A549 (cell line): ENCODE measurements at regions not wholly inside any gene's neighbourhood (a gene's known extent, or its start where the extent isn't known, plus 50 kb on each side); places are given as distances from the start of the nearest gene placed in this dataset.

Experiments used
- CBX2 ChIP-seq: fragments of 200-600 bp; sonication (generic); IDR thresholded peaks from 2 replicates; pipeline ENCODE4 v1.6.1; 2016; ENCODE audit warnings: low read depth, mild to moderate bottlenecking, borderline replicate concordance
- CHD4 ChIP-seq: fragments of 200-600 bp; sonication (generic); IDR thresholded peaks from 2 replicates; pipeline ENCODE4 v1.6.1; 2016; ENCODE audit warnings: antibody characterized with exemption, mild to moderate bottlenecking, borderline replicate concordance
- TF ChIP-seq, protein P1 (sequence below): fragments of >200 bp; sonication (Bioruptor Twin); formaldehyde crosslinking; IDR thresholded peaks from 3 replicates; pipeline ENCODE4 v1.5.1; 2016
- TF ChIP-seq, protein P2 (sequence below): fragments of 200-600 bp; sonication (generic); IDR thresholded peaks from 2 replicates; pipeline ENCODE4 v1.6.1; 2016; ENCODE audit warnings: antibody characterized with exemption, mild to moderate bottlenecking, moderate library complexity

DNA sequence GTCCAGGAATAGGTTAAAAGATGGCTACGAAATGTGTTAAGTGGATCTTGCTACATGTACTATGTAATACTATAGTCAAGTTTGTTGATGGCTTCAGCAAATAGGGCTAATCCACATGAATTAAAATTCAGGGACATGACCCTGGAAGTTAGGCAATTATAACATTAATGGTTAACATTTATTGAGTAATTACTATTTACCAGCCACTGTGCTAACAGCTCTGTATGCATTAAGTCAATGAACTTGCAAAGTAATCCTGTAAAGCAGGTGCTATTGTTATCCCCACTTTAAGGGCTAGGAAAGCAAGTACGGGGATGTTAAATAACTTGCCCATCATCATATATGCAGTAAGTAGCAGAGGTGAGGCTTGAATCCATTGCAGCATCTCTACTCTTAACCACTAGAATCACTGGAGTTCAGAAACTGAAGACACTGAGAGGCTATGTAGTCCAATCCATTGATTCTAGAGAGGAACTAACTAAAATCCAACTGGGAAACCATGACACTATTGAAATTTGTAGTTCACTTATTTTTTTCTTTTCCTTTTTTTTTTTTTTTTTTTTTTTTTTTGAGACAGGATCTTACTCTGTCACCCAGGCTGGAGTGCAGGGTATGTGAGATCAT lies 77.5 kb upstream of the SPINK5 start:
- TF ChIP-seq CHD4 (no peak), CBX2 (no peak)
- TF ChIP-seq, protein P1, sequence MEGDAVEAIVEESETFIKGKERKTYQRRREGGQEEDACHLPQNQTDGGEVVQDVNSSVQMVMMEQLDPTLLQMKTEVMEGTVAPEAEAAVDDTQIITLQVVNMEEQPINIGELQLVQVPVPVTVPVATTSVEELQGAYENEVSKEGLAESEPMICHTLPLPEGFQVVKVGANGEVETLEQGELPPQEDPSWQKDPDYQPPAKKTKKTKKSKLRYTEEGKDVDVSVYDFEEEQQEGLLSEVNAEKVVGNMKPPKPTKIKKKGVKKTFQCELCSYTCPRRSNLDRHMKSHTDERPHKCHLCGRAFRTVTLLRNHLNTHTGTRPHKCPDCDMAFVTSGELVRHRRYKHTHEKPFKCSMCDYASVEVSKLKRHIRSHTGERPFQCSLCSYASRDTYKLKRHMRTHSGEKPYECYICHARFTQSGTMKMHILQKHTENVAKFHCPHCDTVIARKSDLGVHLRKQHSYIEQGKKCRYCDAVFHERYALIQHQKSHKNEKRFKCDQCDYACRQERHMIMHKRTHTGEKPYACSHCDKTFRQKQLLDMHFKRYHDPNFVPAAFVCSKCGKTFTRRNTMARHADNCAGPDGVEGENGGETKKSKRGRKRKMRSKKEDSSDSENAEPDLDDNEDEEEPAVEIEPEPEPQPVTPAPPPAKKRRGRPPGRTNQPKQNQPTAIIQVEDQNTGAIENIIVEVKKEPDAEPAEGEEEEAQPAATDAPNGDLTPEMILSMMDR, result no peak
- TF ChIP-seq, protein P2, sequence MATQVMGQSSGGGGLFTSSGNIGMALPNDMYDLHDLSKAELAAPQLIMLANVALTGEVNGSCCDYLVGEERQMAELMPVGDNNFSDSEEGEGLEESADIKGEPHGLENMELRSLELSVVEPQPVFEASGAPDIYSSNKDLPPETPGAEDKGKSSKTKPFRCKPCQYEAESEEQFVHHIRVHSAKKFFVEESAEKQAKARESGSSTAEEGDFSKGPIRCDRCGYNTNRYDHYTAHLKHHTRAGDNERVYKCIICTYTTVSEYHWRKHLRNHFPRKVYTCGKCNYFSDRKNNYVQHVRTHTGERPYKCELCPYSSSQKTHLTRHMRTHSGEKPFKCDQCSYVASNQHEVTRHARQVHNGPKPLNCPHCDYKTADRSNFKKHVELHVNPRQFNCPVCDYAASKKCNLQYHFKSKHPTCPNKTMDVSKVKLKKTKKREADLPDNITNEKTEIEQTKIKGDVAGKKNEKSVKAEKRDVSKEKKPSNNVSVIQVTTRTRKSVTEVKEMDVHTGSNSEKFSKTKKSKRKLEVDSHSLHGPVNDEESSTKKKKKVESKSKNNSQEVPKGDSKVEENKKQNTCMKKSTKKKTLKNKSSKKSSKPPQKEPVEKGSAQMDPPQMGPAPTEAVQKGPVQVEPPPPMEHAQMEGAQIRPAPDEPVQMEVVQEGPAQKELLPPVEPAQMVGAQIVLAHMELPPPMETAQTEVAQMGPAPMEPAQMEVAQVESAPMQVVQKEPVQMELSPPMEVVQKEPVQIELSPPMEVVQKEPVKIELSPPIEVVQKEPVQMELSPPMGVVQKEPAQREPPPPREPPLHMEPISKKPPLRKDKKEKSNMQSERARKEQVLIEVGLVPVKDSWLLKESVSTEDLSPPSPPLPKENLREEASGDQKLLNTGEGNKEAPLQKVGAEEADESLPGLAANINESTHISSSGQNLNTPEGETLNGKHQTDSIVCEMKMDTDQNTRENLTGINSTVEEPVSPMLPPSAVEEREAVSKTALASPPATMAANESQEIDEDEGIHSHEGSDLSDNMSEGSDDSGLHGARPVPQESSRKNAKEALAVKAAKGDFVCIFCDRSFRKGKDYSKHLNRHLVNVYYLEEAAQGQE, result no peak
